ENCODE measurements at regions not wholly inside any gene's neighbourhood (a gene's known extent, or its start where the extent isn't known, plus 50 kb on each side); places are given as distances from the start of the nearest gene placed in this dataset.

DNA sequence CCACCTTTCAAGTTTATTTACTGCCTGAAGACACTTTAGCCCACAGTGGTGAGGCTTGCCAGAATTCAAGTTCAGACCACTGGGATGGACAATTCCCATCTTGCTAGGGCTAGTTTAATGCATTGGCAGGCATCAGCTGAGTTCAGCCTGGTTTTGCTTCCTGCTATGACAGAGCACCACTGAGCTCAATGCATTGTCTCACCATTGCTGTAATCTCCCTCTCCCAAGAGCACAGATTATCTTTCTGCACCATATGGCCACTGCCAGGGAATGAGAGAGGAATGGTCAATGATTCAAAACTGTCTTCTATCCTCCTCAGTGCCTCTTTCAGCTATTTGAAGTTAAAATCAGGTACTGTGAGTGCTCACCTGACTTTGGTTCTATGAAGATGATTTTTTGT lies 160.8 kb downstream of the XPNPEP1 start:
- no peak overlapping the region for H3K4me2 ChIP-seq (ENCODE audit: low read length)
- no TSS peak for BruUV-seq (replicated peaks)
- no peak overlapping the region for H3K4me3 ChIP-seq (replicated peaks in 1 of 2; ENCODE audit: low read depth in 1 of 2, low read length in 2 of 2)
- TF ChIP-seq POLR2A (IDR thresholded peaks at IDR 0.05; ENCODE audit: borderline replicate concordance, extremely low read depth, insufficient read depth, insufficient read length), result no peak
- no peak for TF ChIP-seq EZH2phosphoT487 (IDR thresholded peaks at IDR 0.05; ENCODE audit: borderline replicate concordance)
- no peak for TF ChIP-seq ZBTB33 (IDR thresholded peaks at IDR 0.05; ENCODE audit: extremely low read depth, insufficient replicate concordance, low read length)
- no peak for TF ChIP-seq POLR2AphosphoS5 (IDR thresholded peaks at IDR 0.05; ENCODE audit: low read depth, low read length)
- no peak for TF ChIP-seq TCF7L2 (IDR thresholded peaks at IDR 0.05; ENCODE audit: borderline replicate concordance, extremely low read depth, insufficient read depth, insufficient read length)
- TF ChIP-seq, protein P1, sequence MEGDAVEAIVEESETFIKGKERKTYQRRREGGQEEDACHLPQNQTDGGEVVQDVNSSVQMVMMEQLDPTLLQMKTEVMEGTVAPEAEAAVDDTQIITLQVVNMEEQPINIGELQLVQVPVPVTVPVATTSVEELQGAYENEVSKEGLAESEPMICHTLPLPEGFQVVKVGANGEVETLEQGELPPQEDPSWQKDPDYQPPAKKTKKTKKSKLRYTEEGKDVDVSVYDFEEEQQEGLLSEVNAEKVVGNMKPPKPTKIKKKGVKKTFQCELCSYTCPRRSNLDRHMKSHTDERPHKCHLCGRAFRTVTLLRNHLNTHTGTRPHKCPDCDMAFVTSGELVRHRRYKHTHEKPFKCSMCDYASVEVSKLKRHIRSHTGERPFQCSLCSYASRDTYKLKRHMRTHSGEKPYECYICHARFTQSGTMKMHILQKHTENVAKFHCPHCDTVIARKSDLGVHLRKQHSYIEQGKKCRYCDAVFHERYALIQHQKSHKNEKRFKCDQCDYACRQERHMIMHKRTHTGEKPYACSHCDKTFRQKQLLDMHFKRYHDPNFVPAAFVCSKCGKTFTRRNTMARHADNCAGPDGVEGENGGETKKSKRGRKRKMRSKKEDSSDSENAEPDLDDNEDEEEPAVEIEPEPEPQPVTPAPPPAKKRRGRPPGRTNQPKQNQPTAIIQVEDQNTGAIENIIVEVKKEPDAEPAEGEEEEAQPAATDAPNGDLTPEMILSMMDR (IDR thresholded peaks at IDR 0.05 in 2 of 3, conservative IDR thresholded peaks at IDR 0.05 in 1 of 3; ENCODE audit: borderline replicate concordance in 1 of 3, insufficient read depth in 1 of 3, low read depth in 2 of 3, low read length in 2 of 3), result no peak
- no peak for TF ChIP-seq ZFX (IDR thresholded peaks at IDR 0.05)
- TF ChIP-seq MAX (IDR thresholded peaks at IDR 0.05), result no peak
- TF ChIP-seq SP1 (IDR thresholded peaks at IDR 0.05; ENCODE audit: low read depth), result no peak
- TF ChIP-seq CEBPB (IDR thresholded peaks at IDR 0.05; ENCODE audit: low read depth), result no peak
- TF ChIP-seq REST (IDR thresholded peaks at IDR 0.05; ENCODE audit: low read depth), result no peak
- TF ChIP-seq FOSL1 (IDR thresholded peaks at IDR 0.05; ENCODE audit: low read depth), result no peak
- no peak for TF ChIP-seq ATF3 (IDR thresholded peaks at IDR 0.05)
- no peak for TF ChIP-seq ELF1 (IDR thresholded peaks at IDR 0.05; ENCODE audit: borderline replicate concordance, low read depth)
- intact Hi-C loops (cut with micrococcal nuclease), result no loop called here
- H3K9me2 ChIP-seq (ENCODE audit: insufficient read depth), result no peaks in the 10 kb centered on the region
- H3K9ac ChIP-seq (ENCODE audit: low read length), result no peak overlapping the region
- ChIA-PET RAD21 (ENCODE audit: low non-redundant PET in 1 of 2, low total read pairs in 2 of 2, uncharacterized antibody in 2 of 2, unreplicated experiment in 2 of 2) (no interaction called here), CTCF (no interaction called here), POLR2A (no interaction called here)
- DNase-seq (ENCODE audit: low read depth, low spot score) (no peak), ATAC-seq (no peak)
- H3K36me3 ChIP-seq (ENCODE audit: control insufficient read depth in 1 of 2, insufficient read depth in 2 of 2, low read length in 2 of 2), result no peaks in the 10 kb centered on the region
- H3K4me1 ChIP-seq (ENCODE audit: control insufficient read depth in 1 of 2, insufficient read depth in 2 of 2, low read length in 2 of 2), result no peaks in the 10 kb centered on the region
- no peak overlapping the region for H3K27ac ChIP-seq (ENCODE audit: low read depth, low read length)
- H3K27me3 ChIP-seq (ENCODE audit: insufficient read depth, low read length), result no peaks in the 10 kb centered on the region
- no peak overlapping the region for H2AFZ ChIP-seq (ENCODE audit: low read depth, low read length, poor library complexity, severe bottlenecking)
- no peaks in the 10 kb centered on the region for H4K20me1 ChIP-seq (ENCODE audit: insufficient read depth)
- H3K79me2 ChIP-seq (ENCODE audit: insufficient read depth, low read length), result no peaks in the 10 kb centered on the region
- no peaks in the 10 kb centered on the region for H3K9me3 ChIP-seq (ENCODE audit: control insufficient read depth in 1 of 2, insufficient read depth in 1 of 2, low read depth in 1 of 2, low read length in 2 of 2)

Data from HCT116 (cell line).